Suprapubic skin (tissue), 3 donors: ENCODE measurements at regions not wholly inside any gene's neighbourhood (a gene's known extent, or its start where the extent isn't known, plus 50 kb on each side); places are given as distances from the start of the nearest gene placed in this dataset.

Experiments used
- CTCF ChIP-seq, 2 donors: fragments of 200-600 bp in 1 of 2; fragments of 450-650 bp in 1 of 2; sonication (generic) in 1 of 2; IDR thresholded peaks; one replicate each; pipeline ENCODE4 v1.5.1; 2016 to 2019; ENCODE audit warnings: antibody characterized with exemption in 2 of 2, mild to moderate bottlenecking in 1 of 2, moderate library complexity in 1 of 2
- EP300 ChIP-seq: sonication (generic); formaldehyde crosslinking; IDR thresholded peaks from one replicate; pipeline ENCODE4 v1.6.1; 2017; ENCODE audit warnings: antibody characterized with exemption
- POLR2A ChIP-seq, 2 donors: fragments of 450-650 bp; IDR thresholded peaks; one replicate each; pipeline ENCODE4 v1.6.1; 2017; ENCODE audit warnings: antibody characterized with exemption in 2 of 2, mild to moderate bottlenecking in 2 of 2, moderate library complexity in 2 of 2

- TF ChIP-seq CTCF (IDR thresholded peaks at IDR 0.05) (no peak), POLR2A (IDR thresholded peaks at IDR 0.05) (no peak), EP300 (no peak)
Observed at GRCh38 chr18:64888956-64889355, 740.1 kb upstream of the LINC00305 start.
